ENCODE measurements at regions not wholly inside any gene's neighbourhood (a gene's known extent, or its start where the extent isn't known, plus 50 kb on each side); places are given as distances from the start of the nearest gene placed in this dataset.

DNA sequence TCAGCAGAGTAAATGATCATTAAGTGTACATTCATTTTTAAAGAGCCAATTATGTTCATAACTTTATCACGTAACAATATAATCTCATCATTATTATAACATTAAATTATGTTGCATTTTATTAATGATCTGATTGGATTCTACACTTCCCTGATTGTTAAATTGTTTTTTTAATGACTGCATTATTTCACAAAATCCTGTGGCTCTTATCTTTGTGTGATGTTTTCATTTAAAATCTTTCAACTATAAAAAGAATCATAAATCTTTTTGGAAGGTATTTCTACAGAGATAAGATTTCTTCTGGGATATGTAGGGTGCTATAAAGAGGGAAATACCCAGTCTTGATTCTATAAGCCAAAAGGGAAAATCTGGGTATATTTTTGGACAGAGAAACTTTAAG, 101.7 kb downstream of the ZIC5 start:
- Histone ChIP-seq H2BK20ac (ENCODE audit: low read length) (no peak overlapping the region), H3K4me1 (replicated peaks in 1 of 4; ENCODE audit: control insufficient read depth in 3 of 4, insufficient read depth in 4 of 4, low read length in 3 of 4) (peaks cover 0 to 9% (median 5%) of the 10 kb centered on the region in 4 experiments; a peak in 3 of 7 replicates), H3K4me3 (ENCODE audit: extremely low read depth in 1 of 4, insufficient read depth in 2 of 4, low read depth in 3 of 4, low read length in 4 of 4) (no peak overlapping the region), H4K8ac (ENCODE audit: extremely low read depth, insufficient read depth, low read length) (no peak overlapping the region), H2BK120ac (replicated peaks; ENCODE audit: low read depth, low read length) (no peak overlapping the region), H4K5ac (ENCODE audit: insufficient read length, low read depth, low read length) (peak overlapping the region; percentile 58), H4K20me1 (replicated peaks in 1 of 2; ENCODE audit: control insufficient read depth in 1 of 2, insufficient read depth in 2 of 2, low read length in 2 of 2) (no peaks in the 10 kb centered on the region), H3K79me1 (ENCODE audit: low read depth, low read length) (no peaks in the 10 kb centered on the region), H3K4ac (replicated peaks; ENCODE audit: insufficient read length, low read depth, low read length) (no peak overlapping the region), H2BK12ac (ENCODE audit: low read depth, low read length) (no peak overlapping the region), H3K27ac (ENCODE audit: low read depth, low read length) (no peak overlapping the region), H2BK5ac (ENCODE audit: low read depth, low read length) (no peak overlapping the region), H2BK15ac (ENCODE audit: low read length) (no peak overlapping the region), H3K36me3 (ENCODE audit: control insufficient read depth in 2 of 4, insufficient read depth in 4 of 4, low read length in 3 of 4) (no peaks in the 10 kb centered on the region), H3K14ac (ENCODE audit: insufficient read length) (no peak overlapping the region), H3K23me2 (ENCODE audit: low read depth, low read length) (no peaks in the 10 kb centered on the region), H3K4me2 (ENCODE audit: insufficient read depth in 1 of 2, low read depth in 2 of 2, low read length in 2 of 2) (no peak overlapping the region), H3K23ac (ENCODE audit: insufficient read length) (no peak overlapping the region), H3K27me3 (replicated peaks in 1 of 4; ENCODE audit: control insufficient read depth in 3 of 4, extremely low read depth in 1 of 4, insufficient read depth in 3 of 4, low read length in 3 of 4) (no peaks in the 10 kb centered on the region), H3K79me2 (ENCODE audit: control insufficient read depth in 1 of 2, insufficient read depth in 2 of 2, low read length in 2 of 2) (no peaks in the 10 kb centered on the region), H2AK5ac (ENCODE audit: low read depth, low read length) (no peak overlapping the region), H3K9ac (replicated peaks in 1 of 4; ENCODE audit: extremely low read depth in 1 of 4, low read depth in 3 of 4, low read length in 3 of 4) (no peak overlapping the region), H3K56ac (replicated peaks; ENCODE audit: insufficient read length, low read depth, low read length) (no peak overlapping the region), H3K18ac (ENCODE audit: extremely low read depth, low read length) (no peak overlapping the region), H3K9me3 (ENCODE audit: insufficient read depth in 2 of 2, low read depth in 1 of 2, low read length in 1 of 2) (no peaks in the 10 kb centered on the region), H2AFZ (ENCODE audit: low read length) (no peak overlapping the region), H4K91ac (replicated peaks; ENCODE audit: insufficient read length, low read length) (no peak overlapping the region)
- TF ChIP-seq CEBPB (IDR thresholded peaks at IDR 0.05; ENCODE audit: low read depth, low read length) (no peak), YY1 (IDR thresholded peaks at IDR 0.05; ENCODE audit: low read depth, low read length) (no peak), RFX5 (IDR thresholded peaks at IDR 0.05; ENCODE audit: borderline replicate concordance, low read depth, low read length) (no peak), EGR1 (IDR thresholded peaks at IDR 0.05; ENCODE audit: borderline replicate concordance, low read depth, low read length) (no peak), RAD21 (IDR thresholded peaks at IDR 0.05 in 1 of 2, conservative IDR thresholded peaks at IDR 0.05 in 1 of 2; ENCODE audit: low read depth in 2 of 2, low read length in 2 of 2) (no peak), KDM5A (IDR thresholded peaks at IDR 0.05; ENCODE audit: low read length) (no peak), POLR2A (IDR thresholded peaks at IDR 0.05; ENCODE audit: control extremely low read depth in 1 of 2, low read depth in 2 of 2, low read length in 2 of 2) (no peak), RBBP5 (IDR thresholded peaks at IDR 0.05; ENCODE audit: borderline replicate concordance, low read depth, low read length) (no peak), JUND (IDR thresholded peaks at IDR 0.05; ENCODE audit: low read length) (no peak), GTF2F1 (IDR thresholded peaks at IDR 0.05; ENCODE audit: borderline replicate concordance, low read depth, low read length) (no peak), CHD2 (IDR thresholded peaks at IDR 0.05; ENCODE audit: low read length) (no peak), CHD1 (IDR thresholded peaks at IDR 0.05; ENCODE audit: low read depth, low read length) (no peak)
- 92% methylated on average over 1 of the region's 1 CpG; no CpG with 5 or more reads in 1 of the 2 experiments for WGBS, 2 experiments (ENCODE audit: extremely low coverage in 1 of 2, insufficient coverage in 1 of 2, insufficient read length in 1 of 2, insufficient replicate concordance in 2 of 2, low coverage in 1 of 2, low lambda C conversion rate in 2 of 2, missing lambda C conversion rate in 1 of 2)
- POLR2A ChIA-PET (ENCODE audit: partially characterized antibody): no interaction called here
- FAIRE-seq (no peak), DNase-seq (ENCODE audit: low read depth in 1 of 2, low spot score in 2 of 2) (no peak)
- CTCF ChIA-PET (ENCODE audit: partially characterized antibody): interaction anchor here (1.0 kb wide), 1 partner anchor 19 kb away, joined by 3 read pairs; no protein-coding TSS in a partner anchor

Measured in H1 (cell line).